Loucy (cell line): ENCODE measurements at regions not wholly inside any gene's neighbourhood (a gene's known extent, or its start where the extent isn't known, plus 50 kb on each side); places are given as distances from the start of the nearest gene placed in this dataset.

Experiments
- CTCF ChIP-seq: fragments of 200-600 bp; sonication (generic); conservative IDR thresholded peaks from 2 replicates; pipeline ENCODE4 v1.5.1; 2014; ENCODE audit warnings: mild to moderate bottlenecking, antibody characterized with exemption, low read length
- EZH2phosphoT487 ChIP-seq: fragments of 200-600 bp; IDR thresholded peaks from 2 replicates; pipeline ENCODE4 v1.6.1; 2018; ENCODE audit warnings: antibody characterized with exemption, mild to moderate bottlenecking, moderate library complexity, borderline replicate concordance

- TF ChIP-seq CTCF (no peak), EZH2phosphoT487 (no peak)
Measured at GRCh38 chr10:31730776-31731175, 197.9 kb downstream of the ARHGAP12 start.
